ENCODE measurements at regions not wholly inside any gene's neighbourhood (a gene's known extent, or its start where the extent isn't known, plus 50 kb on each side); places are given as distances from the start of the nearest gene placed in this dataset.

DNA sequence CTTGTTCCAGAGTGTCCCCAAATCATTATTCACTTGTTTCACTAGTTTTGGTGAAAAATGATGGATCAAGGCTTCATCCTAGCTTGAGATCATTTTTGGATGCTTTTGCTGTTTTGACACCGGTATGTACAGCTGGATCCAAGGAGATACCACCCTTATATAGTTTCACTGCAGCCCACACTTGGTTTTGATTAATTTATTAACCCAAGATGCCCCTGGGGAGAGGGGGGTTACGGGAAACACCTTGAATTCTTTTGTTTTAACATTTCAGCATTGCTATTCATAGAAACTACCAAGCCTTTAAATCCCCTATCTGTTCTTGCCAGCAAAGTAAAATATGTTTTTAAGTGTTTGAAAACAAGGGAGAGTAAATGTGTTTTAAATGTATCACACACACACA is 457.7 kb upstream of the RUNX1 start:
- TF ChIP-seq POLR2A (IDR thresholded peaks at IDR 0.05) (no peak), EP300 (IDR thresholded peaks at IDR 0.05) (no peak)
- TF ChIP-seq, protein P1, sequence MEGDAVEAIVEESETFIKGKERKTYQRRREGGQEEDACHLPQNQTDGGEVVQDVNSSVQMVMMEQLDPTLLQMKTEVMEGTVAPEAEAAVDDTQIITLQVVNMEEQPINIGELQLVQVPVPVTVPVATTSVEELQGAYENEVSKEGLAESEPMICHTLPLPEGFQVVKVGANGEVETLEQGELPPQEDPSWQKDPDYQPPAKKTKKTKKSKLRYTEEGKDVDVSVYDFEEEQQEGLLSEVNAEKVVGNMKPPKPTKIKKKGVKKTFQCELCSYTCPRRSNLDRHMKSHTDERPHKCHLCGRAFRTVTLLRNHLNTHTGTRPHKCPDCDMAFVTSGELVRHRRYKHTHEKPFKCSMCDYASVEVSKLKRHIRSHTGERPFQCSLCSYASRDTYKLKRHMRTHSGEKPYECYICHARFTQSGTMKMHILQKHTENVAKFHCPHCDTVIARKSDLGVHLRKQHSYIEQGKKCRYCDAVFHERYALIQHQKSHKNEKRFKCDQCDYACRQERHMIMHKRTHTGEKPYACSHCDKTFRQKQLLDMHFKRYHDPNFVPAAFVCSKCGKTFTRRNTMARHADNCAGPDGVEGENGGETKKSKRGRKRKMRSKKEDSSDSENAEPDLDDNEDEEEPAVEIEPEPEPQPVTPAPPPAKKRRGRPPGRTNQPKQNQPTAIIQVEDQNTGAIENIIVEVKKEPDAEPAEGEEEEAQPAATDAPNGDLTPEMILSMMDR (IDR thresholded peaks at IDR 0.05): no peak

Data from tibial nerve (tissue), 4 donors.